SK-N-SH (cell line): ENCODE measurements at regions not wholly inside any gene's neighbourhood (a gene's known extent, or its start where the extent isn't known, plus 50 kb on each side); places are given as distances from the start of the nearest gene placed in this dataset.

Source experiments
- CTCF ChIA-PET: fragments of 300-600, 350-600 bp; formaldehyde crosslinking; extraction: SDS; loops from one replicate; lab custom pipeline; 2021; lab: Yijun Ruan, JAX
- POLR2A ChIA-PET: fragments of 350-600 bp; sonication (Branson Sonifier 250); formaldehyde crosslinking; extraction: SDS; loops from one replicate; lab custom pipeline; 2020; ENCODE audit warnings: antibody characterized with exemption, inconsistent platforms; lab: Yijun Ruan, JAX
- DNase-seq: peaks from one replicate; pipeline ENCODE4 v3.0.0; 2012
- H2AFZ ChIP-seq: fragments of 200-600 bp; sonication (generic); 2 replicates; pipeline ENCODE4 v1.8.1; 2016; ENCODE audit warnings: antibody characterized with exemption, mild to moderate bottlenecking, low read depth
- H3F3A ChIP-seq: fragments of 200-600 bp; sonication (generic); replicated peaks from 2 replicates; pipeline ENCODE3; 2016; ENCODE audit warnings: antibody characterized with exemption, mild to moderate bottlenecking; ENCODE audit not compliant: insufficient read depth
- H3K27ac ChIP-seq, 2 experiments: fragments of 200-500 bp in 1 of 2; fragments of 200-600 bp in 1 of 2; sonication (Bioruptor generic) in 1 of 2; sonication (generic), shearing (Covaris generic) in 1 of 2; 2 replicates each; pipeline versions ENCODE4 v1.5.1 to v1.6.1; 2014 to 2016; ENCODE audit warnings: low read depth in 2 of 2, inconsistent platforms in 1 of 2, low read length in 1 of 2, mild to moderate bottlenecking in 1 of 2, mixed read lengths in 1 of 2
- H3K27me3 ChIP-seq: fragments of 200-600 bp; sonication (generic), shearing (Covaris generic); 2 replicates; pipeline ENCODE4 v1.6.1; 2016; ENCODE audit warnings: mixed run types; ENCODE audit not compliant: insufficient read depth
- H3K36me3 ChIP-seq, 2 experiments: fragments of 200-500 bp in 1 of 2; fragments of 200-600 bp in 1 of 2; sonication (Bioruptor generic) in 1 of 2; sonication (generic) in 1 of 2; replicated peaks in 1 of 2; 2 replicates each; pipeline versions ENCODE3 to v1.5.1; 2014 to 2016; ENCODE audit warnings: low read length in 1 of 2, mild to moderate bottlenecking in 1 of 2; ENCODE audit not compliant: insufficient read depth in 2 of 2, control insufficient read depth in 1 of 2
- H3K4me1 ChIP-seq, 2 experiments: fragments of 200-500 bp in 1 of 2; fragments of 200-600 bp in 1 of 2; sonication (Bioruptor generic) in 1 of 2; sonication (generic), shearing (Covaris generic) in 1 of 2; 2 replicates each; pipeline versions ENCODE4 v1.5.1 to v1.6.1; 2014 to 2016; ENCODE audit warnings: low read depth in 1 of 2, low read length in 1 of 2, mixed run types in 1 of 2; ENCODE audit not compliant: insufficient read depth in 2 of 2, control insufficient read depth in 1 of 2
- H3K4me2 ChIP-seq: fragments of 200-600 bp; sonication (generic), shearing (Covaris generic); 2 replicates; pipeline ENCODE4 v1.6.1; 2017; ENCODE audit warnings: mixed run types
- H3K4me3 ChIP-seq, 2 experiments: fragments of 200-500 bp in 1 of 2; fragments of 200-600 bp in 1 of 2; sonication (Bioruptor generic) in 1 of 2; sonication (generic), shearing (Covaris generic) in 1 of 2; 2 replicates each; pipeline versions ENCODE4 v1.5.1 to v1.8.1; 2014 to 2016; ENCODE audit warnings: low read depth in 2 of 2, inconsistent platforms in 1 of 2, low read length in 1 of 2, mild to moderate bottlenecking in 1 of 2, mixed read lengths in 1 of 2, moderate library complexity in 1 of 2
- H3K79me2 ChIP-seq: fragments of 200-600 bp; sonication (generic); 2 replicates; pipeline ENCODE4 v1.8.1; 2017; ENCODE audit warnings: mild to moderate bottlenecking; ENCODE audit not compliant: insufficient read depth
- H3K9ac ChIP-seq: fragments of 200-600 bp; sonication (generic); 2 replicates; pipeline ENCODE4 v1.6.1; 2017; ENCODE audit warnings: mixed run types
- H3K9me2 ChIP-seq: fragments of 200-600 bp; sonication (generic); 2 replicates; pipeline ENCODE4 v1.6.1; 2017; ENCODE audit warnings: mixed run types
- H3K9me3 ChIP-seq: fragments of 200-600 bp; sonication (generic); 2 replicates; pipeline ENCODE4 v1.6.1; 2017; ENCODE audit warnings: mixed run types, mild to moderate bottlenecking, moderate library complexity
- H4K20me1 ChIP-seq: fragments of 200-600 bp; sonication (generic); 2 replicates; pipeline ENCODE4 v1.6.1; 2017; ENCODE audit warnings: mild to moderate bottlenecking, mixed run types; ENCODE audit not compliant: insufficient read depth
- CHD2 ChIP-seq: fragments of 150-350 bp; IDR thresholded peaks from 2 replicates; pipeline ENCODE4 v1.6.1; 2018; ENCODE audit warnings: low read length; ENCODE audit not compliant: partially characterized antibody
- ELF1 ChIP-seq: IDR thresholded peaks from 2 replicates; pipeline ENCODE4 v1.4.0; 2012
- FOXM1 ChIP-seq: IDR thresholded peaks from 2 replicates; pipeline ENCODE4 v1.4.0; 2012; ENCODE audit warnings: low read depth, mild to moderate bottlenecking
- GABPA ChIP-seq: IDR thresholded peaks from 2 replicates; pipeline ENCODE4 v1.4.0; 2012; ENCODE audit warnings: low read depth, mild to moderate bottlenecking
- GATA2 ChIP-seq: sonication (generic); formaldehyde crosslinking; IDR thresholded peaks from 2 replicates; pipeline ENCODE4 v1.5.0; 2020; ENCODE audit warnings: mild to moderate bottlenecking, missing genetic modification reagents
- JUND ChIP-seq: IDR thresholded peaks from 2 replicates; pipeline ENCODE4 v1.4.0; 2012
- MEF2A ChIP-seq: IDR thresholded peaks from 2 replicates; pipeline ENCODE4 v1.4.0; 2012; ENCODE audit warnings: low read depth, borderline replicate concordance
- RAD21 ChIP-seq: IDR thresholded peaks from 2 replicates; pipeline ENCODE4 v1.6.1; 2012; ENCODE audit warnings: mild to moderate bottlenecking, low read length
- RCOR1 ChIP-seq: fragments of 150-350 bp; IDR thresholded peaks from 2 replicates; pipeline ENCODE4 v1.6.1; 2017; ENCODE audit warnings: antibody characterized with exemption, low read length
- REST ChIP-seq: IDR thresholded peaks from 2 replicates; pipeline ENCODE4 v1.6.1; 2012; ENCODE audit warnings: mild to moderate bottlenecking, low read depth, low read length, moderate library complexity
- RXRA ChIP-seq: IDR thresholded peaks from 2 replicates; pipeline ENCODE4 v1.4.0; 2012; ENCODE audit warnings: low read depth, mild to moderate bottlenecking, borderline replicate concordance
- SMC3 ChIP-seq: IDR thresholded peaks from 2 replicates; pipeline ENCODE4 v1.6.1; 2012; ENCODE audit warnings: low read depth, low read length, improper control_type of control experiment
- TCF12 ChIP-seq: IDR thresholded peaks from 2 replicates; pipeline ENCODE4 v1.4.0; 2012
- TEAD4 ChIP-seq: IDR thresholded peaks from 2 replicates; pipeline ENCODE4 v1.4.0; 2012; ENCODE audit warnings: mild to moderate bottlenecking, borderline replicate concordance; ENCODE audit not compliant: insufficient read depth
- USF2 ChIP-seq: fragments of 150-350 bp; IDR thresholded peaks from 2 replicates; pipeline ENCODE4 v1.6.1; 2017; ENCODE audit warnings: antibody characterized with exemption, low read length, low read depth, borderline replicate concordance
- ZBTB33 ChIP-seq: IDR thresholded peaks from 2 replicates; pipeline ENCODE4 v1.4.0; 2012; ENCODE audit warnings: low read depth, borderline replicate concordance
- WGBS: methylation state at CpG from one replicate; pipeline ENCODE4 v1.1.6; 2017; ENCODE audit warnings: low lambda C conversion rate; 5-methylcytosine and 5-hydroxymethylcytosine counted together
- TF ChIP-seq, protein P1 (sequence below): IDR thresholded peaks from 2 replicates; pipeline ENCODE4 v1.4.0; 2012; ENCODE audit warnings: low read depth, borderline replicate concordance

DNA sequence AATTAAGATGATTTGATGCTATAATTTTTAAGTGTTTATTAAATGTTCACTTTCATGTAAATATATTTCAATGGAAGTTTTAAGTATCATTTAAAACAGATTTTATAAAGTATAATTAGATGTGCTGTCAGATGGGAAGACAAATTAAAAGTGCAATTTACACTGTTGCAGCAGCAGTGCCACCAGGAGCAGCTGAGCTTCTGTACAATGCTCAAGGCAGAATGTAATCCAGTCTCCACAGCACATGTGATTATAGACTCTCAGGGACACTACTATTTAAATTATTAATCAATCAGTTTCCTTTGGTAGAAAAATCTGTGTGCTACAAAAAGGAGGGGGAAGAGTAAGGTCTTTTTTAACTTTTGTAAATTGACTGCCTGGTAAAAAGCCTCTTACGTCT lies 285.7 kb upstream of the USP15 start (continued):
- TF ChIP-seq, protein P1, sequence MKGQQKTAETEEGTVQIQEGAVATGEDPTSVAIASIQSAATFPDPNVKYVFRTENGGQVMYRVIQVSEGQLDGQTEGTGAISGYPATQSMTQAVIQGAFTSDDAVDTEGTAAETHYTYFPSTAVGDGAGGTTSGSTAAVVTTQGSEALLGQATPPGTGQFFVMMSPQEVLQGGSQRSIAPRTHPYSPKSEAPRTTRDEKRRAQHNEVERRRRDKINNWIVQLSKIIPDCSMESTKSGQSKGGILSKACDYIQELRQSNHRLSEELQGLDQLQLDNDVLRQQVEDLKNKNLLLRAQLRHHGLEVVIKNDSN = no peak
- no peak for TF ChIP-seq RXRA
- no peak for TF ChIP-seq MEF2A
- no peak for TF ChIP-seq SMC3
- no peak for TF ChIP-seq RCOR1
- TF ChIP-seq REST = no peak
- TF ChIP-seq TCF12 = no peak
- no peak for TF ChIP-seq CHD2
- no peak for TF ChIP-seq ELF1

GRCh38 chr12:61985830-61986229 lies 274.4 kb upstream of the USP15 start:
- Histone ChIP-seq H2AFZ (no peak overlapping the region), H3K9me3 (no peaks in the 10 kb centered on the region), H4K20me1 (no peaks in the 10 kb centered on the region), H3K36me3 (no peaks in the 10 kb centered on the region), H3F3A (no peaks in the 10 kb centered on the region), H3K27me3 (no peaks in the 10 kb centered on the region), H3K27ac (no peak overlapping the region), H3K4me2 (no peak overlapping the region), H3K9me2 (no peaks in the 10 kb centered on the region), H3K4me1 (no peaks in the 10 kb centered on the region), H3K9ac (no peak overlapping the region), H3K79me2 (no peaks in the 10 kb centered on the region), H3K4me3 (no peak overlapping the region)
- CTCF ChIA-PET = no interaction called here
- 0% methylated on average over 2 of the region's 2 CpGs for WGBS
- POLR2A ChIA-PET = no interaction called here
- no peak for TF ChIP-seq GATA2 (CRISPR knock-in tag)
- TF ChIP-seq FOXM1 = no peak
- TF ChIP-seq TEAD4 = no peak
- TF ChIP-seq, protein P1 = no peak
- TF ChIP-seq RAD21 = no peak
- no peak for TF ChIP-seq SMC3
- TF ChIP-seq RCOR1 = no peak
- TF ChIP-seq MEF2A = no peak
- TF ChIP-seq ELF1 = no peak
- TF ChIP-seq ZBTB33 = no peak
- no peak for TF ChIP-seq USF2
- TF ChIP-seq JUND = no peak
- TF ChIP-seq GABPA = no peak
- DNase-seq = no peak
